Ectodermal cell (in vitro differentiated cells): ENCODE measurements at regions not wholly inside any gene's neighbourhood (a gene's known extent, or its start where the extent isn't known, plus 50 kb on each side); places are given as distances from the start of the nearest gene placed in this dataset.

Experiments used
- H3K27ac ChIP-seq: 2 replicates; pipeline ENCODE4 v1.7.0; 2013; ENCODE audit warnings: mild to moderate bottlenecking, low read depth, low read length; ENCODE audit not compliant: insufficient read depth, poor library complexity, severe bottlenecking
- H3K27me3 ChIP-seq: 2 replicates; pipeline ENCODE4 v1.7.0; 2013; ENCODE audit warnings: mild to moderate bottlenecking, low read length; ENCODE audit not compliant: insufficient read depth, control insufficient read depth, poor library complexity, severe bottlenecking
- H3K36me3 ChIP-seq: one replicate; pipeline ENCODE4 v1.7.0; 2013; ENCODE audit warnings: low read length; ENCODE audit not compliant: control insufficient read depth, insufficient read depth
- H3K4me1 ChIP-seq: one replicate; pipeline ENCODE4 v1.7.0; 2013; ENCODE audit warnings: low read length; ENCODE audit not compliant: control insufficient read depth, insufficient read depth
- H3K4me3 ChIP-seq: 2 replicates; pipeline ENCODE4 v1.7.0; 2013; ENCODE audit warnings: low read depth, low read length, control low read depth; ENCODE audit not compliant: insufficient read depth
- H3K9me3 ChIP-seq: 2 replicates; pipeline ENCODE4 v1.7.0; 2013; ENCODE audit warnings: mild to moderate bottlenecking, low read length, moderate library complexity; ENCODE audit not compliant: control insufficient read depth
- WGBS, 2 experiments: methylation state at CpG; one replicate each; pipeline ENCODE4 v1.1.7; 2013; ENCODE audit warnings: missing lambda C conversion rate in 2 of 2; 5-methylcytosine and 5-hydroxymethylcytosine counted together

GRCh38 chr9:96169484-96169883 lies 132.5 kb downstream of the HSD17B3 start:
- Histone ChIP-seq H3K27me3 (peaks cover 68% of the 10 kb centered on the region), H3K9me3 (no peaks in the 10 kb centered on the region), H3K4me3 (no peak overlapping the region), H3K4me1 (peaks cover 6% of the 10 kb centered on the region), H3K36me3 (no peaks in the 10 kb centered on the region), H3K27ac (no peak overlapping the region)
- WGBS, 2 experiments: 4 to 7% methylated on average over 15 of the region's 15 CpGs

- H3K4me3 ChIP-seq: no peak overlapping the region
- no peak overlapping the region for H3K27ac ChIP-seq
- H3K4me1 ChIP-seq: peaks cover 6% of the 10 kb centered on the region
- no peaks in the 10 kb centered on the region for H3K36me3 ChIP-seq
- H3K9me3 ChIP-seq: no peaks in the 10 kb centered on the region
- peaks cover 68% of the 10 kb centered on the region for H3K27me3 ChIP-seq
- 88 to 90% methylated on average over 10 of the region's 10 CpGs for WGBS, 2 experiments
These were observed 133.1 kb downstream of the HSD17B3 start for GRCh38 chr9:96168882-96169281.

GRCh38 chr9:96167011-96167410 lies 135.0 kb downstream of the HSD17B3 start:
- WGBS, 2 experiments: 90 to 93% methylated on average over 15 of the region's 15 CpGs
- H3K36me3 ChIP-seq: no peaks in the 10 kb centered on the region
- peaks cover 60% of the 10 kb centered on the region for H3K27me3 ChIP-seq
- H3K4me1 ChIP-seq: peaks cover 6% of the 10 kb centered on the region
- no peak overlapping the region for H3K27ac ChIP-seq
- H3K4me3 ChIP-seq: no peak overlapping the region
- no peaks in the 10 kb centered on the region for H3K9me3 ChIP-seq

GRCh38 chr9:96164268-96164683 lies 137.7 kb downstream of the HSD17B3 start:
- H3K4me1 ChIP-seq: no peaks in the 10 kb centered on the region
- H3K9me3 ChIP-seq: no peaks in the 10 kb centered on the region
- no peak overlapping the region for H3K4me3 ChIP-seq
- 87 to 89% methylated on average over 11 of the region's 11 CpGs for WGBS, 2 experiments
- no peaks in the 10 kb centered on the region for H3K36me3 ChIP-seq
- no peak overlapping the region for H3K27ac ChIP-seq
- H3K27me3 ChIP-seq: peaks cover 34% of the 10 kb centered on the region

GRCh38 chr9:96163712-96164111 lies 138.3 kb downstream of the HSD17B3 start:
- H3K4me3 ChIP-seq: no peak overlapping the region
- peaks cover 28% of the 10 kb centered on the region for H3K27me3 ChIP-seq

GRCh38 chr9:96163161-96163560 lies 138.8 kb downstream of the HSD17B3 start:
- Histone ChIP-seq H3K4me1 (no peaks in the 10 kb centered on the region), H3K9me3 (no peaks in the 10 kb centered on the region), H3K27me3 (peaks cover 23% of the 10 kb centered on the region), H3K36me3 (no peaks in the 10 kb centered on the region), H3K4me3 (no peak overlapping the region), H3K27ac (no peak overlapping the region)
- WGBS, 2 experiments: 95% methylated on average over 7 of the region's 7 CpGs

More at GRCh38 chr9:96163712-96164111, 138.3 kb downstream of the HSD17B3 start:
- H3K9me3 ChIP-seq: no peaks in the 10 kb centered on the region
- H3K4me1 ChIP-seq: no peaks in the 10 kb centered on the region
- 93 to 96% methylated on average over 14 of the region's 14 CpGs for WGBS, 2 experiments
- no peaks in the 10 kb centered on the region for H3K36me3 ChIP-seq
- no peak overlapping the region for H3K27ac ChIP-seq

- no peak overlapping the region for H3K4me3 ChIP-seq
- WGBS, 2 experiments: 80 to 85% methylated on average over 7 of the region's 7 CpGs
- H3K36me3 ChIP-seq: no peaks in the 10 kb centered on the region
- H3K9me3 ChIP-seq: no peaks in the 10 kb centered on the region
- H3K27ac ChIP-seq: no peak overlapping the region
- peaks cover 12% of the 10 kb centered on the region for H3K27me3 ChIP-seq
- peaks cover 3% of the 10 kb centered on the region for H3K4me1 ChIP-seq
These were observed 140.2 kb downstream of the HSD17B3 start for GRCh38 chr9:96161819-96162218.

- Histone ChIP-seq H3K9me3 (no peaks in the 10 kb centered on the region), H3K4me1 (peaks cover 6% of the 10 kb centered on the region), H3K27me3 (peaks cover 3% of the 10 kb centered on the region), H3K27ac (no peak overlapping the region), H3K36me3 (no peaks in the 10 kb centered on the region), H3K4me3 (no peak overlapping the region)
- WGBS, 2 experiments: 96% methylated on average over 5 of the region's 5 CpGs
These were observed 141.1 kb downstream of the HSD17B3 start for GRCh38 chr9:96160866-96161265.

GRCh38 chr9:96160168-96160567 lies 141.8 kb downstream of the HSD17B3 start:
- 92 to 94% methylated on average over 6 of the region's 6 CpGs for WGBS, 2 experiments
- H3K4me1 ChIP-seq: peaks cover 6% of the 10 kb centered on the region

GRCh38 chr9:96159596-96159995 lies 142.4 kb downstream of the HSD17B3 start:
- H3K27me3 ChIP-seq: peaks cover 3% of the 10 kb centered on the region

More at GRCh38 chr9:96160168-96160567, 141.8 kb downstream of the HSD17B3 start:
- no peaks in the 10 kb centered on the region for H3K36me3 ChIP-seq
- H3K9me3 ChIP-seq: no peaks in the 10 kb centered on the region
- H3K4me3 ChIP-seq: no peak overlapping the region
- H3K27me3 ChIP-seq: peaks cover 3% of the 10 kb centered on the region
- H3K27ac ChIP-seq: no peak overlapping the region

More at GRCh38 chr9:96159596-96159995, 142.4 kb downstream of the HSD17B3 start:
- Histone ChIP-seq H3K27ac (no peak overlapping the region), H3K36me3 (no peaks in the 10 kb centered on the region), H3K9me3 (no peaks in the 10 kb centered on the region), H3K4me1 (peaks cover 6% of the 10 kb centered on the region), H3K4me3 (no peak overlapping the region)
- WGBS, 2 experiments: 96 to 97% methylated on average over 4 of the region's 4 CpGs
